H9 (cell line): ENCODE measurements at regions not wholly inside any gene's neighbourhood (a gene's known extent, or its start where the extent isn't known, plus 50 kb on each side); places are given as distances from the start of the nearest gene placed in this dataset.

ENCODE experiments used
- DNase-seq: peaks from one replicate; pipeline ENCODE4 v3.0.0-alpha.2; 2017
- H2AFZ ChIP-seq: one replicate; pipeline ENCODE4 v1.6.1; 2013; ENCODE audit warnings: mild to moderate bottlenecking, low read length, control low read depth, moderate library complexity
- H2AK5ac ChIP-seq: 2 replicates; pipeline ENCODE4 v1.6.1; 2013; ENCODE audit warnings: low read length, control low read depth, mixed read lengths; ENCODE audit not compliant: insufficient read length
- H2BK120ac ChIP-seq: one replicate; pipeline ENCODE4 v1.6.1; 2013; ENCODE audit warnings: low read depth, mild to moderate bottlenecking, low read length, control low read depth, inconsistent platforms; ENCODE audit not compliant: poor library complexity, severe bottlenecking
- H2BK12ac ChIP-seq: 2 replicates; pipeline ENCODE4 v1.6.1; 2013; ENCODE audit warnings: low read length, control low read depth, mixed read lengths, low read depth; ENCODE audit not compliant: insufficient read length
- H2BK15ac ChIP-seq: 2 replicates; pipeline ENCODE4 v1.6.1; 2013; ENCODE audit warnings: low read depth, low read length, control low read depth
- H2BK20ac ChIP-seq: one replicate; pipeline ENCODE4 v1.6.1; 2013; ENCODE audit warnings: low read depth, mild to moderate bottlenecking, low read length, control low read depth, inconsistent platforms; ENCODE audit not compliant: poor library complexity, severe bottlenecking
- H2BK5ac ChIP-seq: 2 replicates; pipeline ENCODE4 v1.6.1; 2013; ENCODE audit warnings: low read length, control low read depth, mixed read lengths; ENCODE audit not compliant: insufficient read length
- H3K14ac ChIP-seq: 2 replicates; pipeline ENCODE4 v1.6.1; 2013; ENCODE audit warnings: low read length, control low read depth; ENCODE audit not compliant: insufficient read depth
- H3K18ac ChIP-seq: 2 replicates; pipeline ENCODE4 v1.6.1; 2013; ENCODE audit warnings: low read depth, mild to moderate bottlenecking, mixed read lengths, low read length, control low read depth; ENCODE audit not compliant: insufficient read length
- H3K23ac ChIP-seq: 2 replicates; pipeline ENCODE4 v1.6.1; 2013; ENCODE audit warnings: low read length, control low read depth, mixed read lengths, low read depth; ENCODE audit not compliant: insufficient read length
- H3K23me2 ChIP-seq: 2 replicates; pipeline ENCODE4 v1.6.1; 2013; ENCODE audit warnings: low read depth, mild to moderate bottlenecking, mixed read lengths, low read length, control low read depth; ENCODE audit not compliant: insufficient read length, poor library complexity, severe bottlenecking
- H3K27ac ChIP-seq: 2 replicates; pipeline ENCODE4 v1.5.1; 2013; ENCODE audit warnings: low read length, control low read depth, mixed read lengths, low read depth; ENCODE audit not compliant: insufficient read length
- H3K27me3 ChIP-seq: 2 replicates; pipeline ENCODE4 v1.6.1; 2013; ENCODE audit warnings: low read length, control low read depth, inconsistent platforms; ENCODE audit not compliant: insufficient read depth
- H3K4ac ChIP-seq: 2 replicates; pipeline ENCODE4 v1.6.1; 2013; ENCODE audit warnings: low read depth, mild to moderate bottlenecking, control low read depth, inconsistent platforms, low read length, moderate library complexity
- H3K4me1 ChIP-seq: 2 replicates; pipeline ENCODE4 v1.6.1; 2013; ENCODE audit warnings: low read length, control low read depth, inconsistent platforms; ENCODE audit not compliant: insufficient read depth
- H3K4me2 ChIP-seq: 2 replicates; pipeline ENCODE4 v1.6.1; 2013; ENCODE audit warnings: low read length, control low read depth, mixed read lengths; ENCODE audit not compliant: insufficient read length, insufficient read depth
- H3K56ac ChIP-seq: 2 replicates; pipeline ENCODE4 v1.6.1; 2013; ENCODE audit warnings: low read depth, mild to moderate bottlenecking, mixed read lengths, low read length, control low read depth; ENCODE audit not compliant: insufficient read length
- H3K79me1 ChIP-seq: 2 replicates; pipeline ENCODE4 v1.6.1; 2013; ENCODE audit warnings: low read depth, mild to moderate bottlenecking, moderate library complexity, low read length, control low read depth, inconsistent platforms; ENCODE audit not compliant: insufficient read depth, poor library complexity, severe bottlenecking
- H3K79me2 ChIP-seq: 2 replicates; pipeline ENCODE4 v1.6.1; 2013; ENCODE audit warnings: low read length, control low read depth, inconsistent platforms; ENCODE audit not compliant: insufficient read depth
- H3K9ac ChIP-seq: 2 replicates; pipeline ENCODE4 v1.6.1; 2013; ENCODE audit warnings: low read length, control low read depth, mixed read lengths; ENCODE audit not compliant: insufficient read length; ENCODE audit errors: extremely low read depth
- H3K9me3 ChIP-seq: one replicate; pipeline ENCODE4 v1.6.1; 2013; ENCODE audit warnings: low read depth, low read length, inconsistent platforms; ENCODE audit not compliant: control insufficient read depth
- H3T11ph ChIP-seq: one replicate; pipeline ENCODE4 v1.6.1; 2013; ENCODE audit warnings: mild to moderate bottlenecking, low read length, control low read depth, inconsistent platforms
- H4K20me1 ChIP-seq: one replicate; pipeline ENCODE4 v1.6.1; 2013; ENCODE audit not compliant: control insufficient read depth, insufficient read length, insufficient read depth
- H4K5ac ChIP-seq: 2 replicates; pipeline ENCODE4 v1.6.1; 2013; ENCODE audit warnings: low read depth, mild to moderate bottlenecking, mixed read lengths, low read length, control low read depth; ENCODE audit not compliant: insufficient read length
- H4K8ac ChIP-seq: replicated peaks from 2 replicates; pipeline ENCODE4 v1.6.1; 2013; ENCODE audit warnings: low read length, control low read depth, mixed read lengths, low read depth; ENCODE audit not compliant: insufficient read length
- H4K91ac ChIP-seq: 2 replicates; pipeline ENCODE4 v1.6.1; 2013; ENCODE audit warnings: low read depth, mild to moderate bottlenecking, moderate library complexity, mixed read lengths, low read length, control low read depth; ENCODE audit not compliant: insufficient read length
- H3K27ac Mint-ChIP-seq, 3 experiments: 2 replicates in 2 of 3; 3 replicates in 1 of 3; pipeline ENCODE4 v1.8.0; 2020 to 2021; ENCODE audit warnings: mixed read lengths in 3 of 3, mild to moderate bottlenecking in 1 of 3, moderate library complexity in 1 of 3
- H3K27me3 Mint-ChIP-seq: 2 replicates; pipeline ENCODE4 v1.8.0; 2021; ENCODE audit warnings: low read depth, mild to moderate bottlenecking, moderate library complexity, mixed read lengths
- H3K36me3 Mint-ChIP-seq, 3 experiments: 2 replicates in 2 of 3; 3 replicates in 1 of 3; pipeline ENCODE4 v1.8.0; 2020 to 2021; ENCODE audit warnings: low read depth in 3 of 3, mixed read lengths in 3 of 3; ENCODE audit not compliant: insufficient read depth in 1 of 3
- H3K4me1 Mint-ChIP-seq, 2 experiments: 2 replicates each; pipeline ENCODE4 v1.8.0; 2020; ENCODE audit warnings: mixed read lengths in 2 of 2
- H3K4me3 Mint-ChIP-seq, 2 experiments: 2 replicates in 1 of 2; 3 replicates in 1 of 2; pipeline ENCODE4 v1.8.0; 2020 to 2021; ENCODE audit warnings: mild to moderate bottlenecking in 2 of 2, mixed read lengths in 2 of 2, moderate library complexity in 1 of 2
- H3K9me3 Mint-ChIP-seq, 2 experiments: 2 replicates in 1 of 2; 3 replicates in 1 of 2; pipeline ENCODE4 v1.8.0; 2020; ENCODE audit warnings: mild to moderate bottlenecking in 2 of 2, mixed read lengths in 2 of 2, moderate library complexity in 1 of 2
- whole genome bisulfite sequencing: extraction: QIAGEN DNeasy Blood & Tissue Kit; methylation state at CpG from one replicate; pipeline ENCODE4 v1.1.7; 2013; ENCODE audit warnings: missing lambda C conversion rate, low lambda C conversion rate, mixed read lengths; ENCODE audit not compliant: insufficient read length; ENCODE audit errors: extremely low coverage; 5-methylcytosine and 5-hydroxymethylcytosine counted together
- TF ChIP-seq, protein P1 (sequence below): fragments of 200-600 bp; sonication (generic); conservative IDR thresholded peaks from 3 replicates; pipeline ENCODE4 v1.8.0; 2021; ENCODE audit warnings: antibody characterized with exemption, mild to moderate bottlenecking

DNA sequence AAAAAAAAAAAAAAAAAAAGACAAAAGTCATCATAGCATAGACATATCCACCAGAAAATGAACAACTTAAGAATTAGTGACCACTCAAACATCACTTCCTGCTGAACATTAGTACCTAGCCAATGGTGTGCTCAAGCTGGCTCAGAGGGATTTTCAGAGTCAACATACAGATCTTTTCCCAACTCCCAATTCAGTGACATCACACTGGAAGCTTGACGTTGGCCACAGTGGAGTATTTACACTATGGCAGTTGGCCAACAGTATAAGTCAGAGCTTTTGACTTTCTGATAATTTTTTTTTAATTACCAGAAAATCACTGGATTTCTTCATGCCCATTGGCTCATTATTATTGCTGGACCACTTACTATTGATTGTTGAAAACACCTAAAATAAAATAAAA, 383.5 kb downstream of the ARHGEF28 start:
- Histone ChIP-seq H3K27ac (no peak overlapping the region), H3K4me2 (no peak overlapping the region), H2BK12ac (no peak overlapping the region), H3K79me1 (no peaks in the 10 kb centered on the region), H3K27me3 (no peaks in the 10 kb centered on the region), H2BK15ac (no peak overlapping the region), H3K4ac (no peak overlapping the region), H3K14ac (no peak overlapping the region), H2AFZ (no peak overlapping the region), H4K5ac (no peak overlapping the region), H3K56ac (no peak overlapping the region), H3K4me1 (no peaks in the 10 kb centered on the region), H2BK20ac (no peak overlapping the region), H3K9me3 (no peaks in the 10 kb centered on the region), H2BK120ac (no peak overlapping the region), H3K23me2 (no peaks in the 10 kb centered on the region), H3K9ac (no peak overlapping the region), H3K23ac (no peak overlapping the region), H3T11ph (no peak overlapping the region), H3K18ac (no peak overlapping the region), H4K91ac (no peak overlapping the region), H3K79me2 (no peaks in the 10 kb centered on the region), H2AK5ac (no peak overlapping the region), H2BK5ac (no peak overlapping the region), H4K8ac (no peak overlapping the region), H4K20me1 (no peaks in the 10 kb centered on the region)
- Mint-ChIP-seq H3K4me1 (peaks cover 0 to 3% of the 10 kb centered on the region in 2 experiments; a peak in 1 of 4 replicates), H3K36me3 (no peaks in the 10 kb centered on the region), H3K9me3 (no peaks in the 10 kb centered on the region), H3K27me3 (no peaks in the 10 kb centered on the region; the same call in 1 of the 2 replicates), H3K4me3 (no peak overlapping the region), H3K27ac (no peak overlapping the region)
- no CpG with 5 or more reads among the region's 1 CpG for WGBS
- TF ChIP-seq, protein P1, sequence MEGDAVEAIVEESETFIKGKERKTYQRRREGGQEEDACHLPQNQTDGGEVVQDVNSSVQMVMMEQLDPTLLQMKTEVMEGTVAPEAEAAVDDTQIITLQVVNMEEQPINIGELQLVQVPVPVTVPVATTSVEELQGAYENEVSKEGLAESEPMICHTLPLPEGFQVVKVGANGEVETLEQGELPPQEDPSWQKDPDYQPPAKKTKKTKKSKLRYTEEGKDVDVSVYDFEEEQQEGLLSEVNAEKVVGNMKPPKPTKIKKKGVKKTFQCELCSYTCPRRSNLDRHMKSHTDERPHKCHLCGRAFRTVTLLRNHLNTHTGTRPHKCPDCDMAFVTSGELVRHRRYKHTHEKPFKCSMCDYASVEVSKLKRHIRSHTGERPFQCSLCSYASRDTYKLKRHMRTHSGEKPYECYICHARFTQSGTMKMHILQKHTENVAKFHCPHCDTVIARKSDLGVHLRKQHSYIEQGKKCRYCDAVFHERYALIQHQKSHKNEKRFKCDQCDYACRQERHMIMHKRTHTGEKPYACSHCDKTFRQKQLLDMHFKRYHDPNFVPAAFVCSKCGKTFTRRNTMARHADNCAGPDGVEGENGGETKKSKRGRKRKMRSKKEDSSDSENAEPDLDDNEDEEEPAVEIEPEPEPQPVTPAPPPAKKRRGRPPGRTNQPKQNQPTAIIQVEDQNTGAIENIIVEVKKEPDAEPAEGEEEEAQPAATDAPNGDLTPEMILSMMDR, result no peak
- no peak for DNase-seq
